H1 (cell line): ENCODE measurements at regions not wholly inside any gene's neighbourhood (a gene's known extent, or its start where the extent isn't known, plus 50 kb on each side); places are given as distances from the start of the nearest gene placed in this dataset.

Source experiments
- CTCF ChIA-PET: fragments of 300-600 bp; sonication (Branson Sonifier 250); formaldehyde crosslinking; loops from one replicate; lab custom pipeline; 2021; ENCODE audit not compliant: partially characterized antibody; lab: Charles Lee
- POLR2A ChIA-PET: fragments of 300-600 bp; sonication (Branson Sonifier 250); formaldehyde crosslinking; loops from one replicate; lab custom pipeline; 2021; ENCODE audit warnings: inconsistent platforms; ENCODE audit not compliant: partially characterized antibody; lab: Charles Lee
- DNase-seq, 2 experiments: peaks; one replicate each; pipeline versions ENCODE4 v3.0.0 to v3.0.0-alpha.2; 2010 to 2022; ENCODE audit warnings: low spot score in 2 of 2, low read depth in 1 of 2, mixed read lengths in 1 of 2
- FAIRE-seq: peaks from 2 replicates; lab custom pipeline; 2011; peaks lifted over from hg19 to GRCh38; lab: Jason Lieb, UNC
- H2AFZ ChIP-seq: 2 replicates; pipeline ENCODE4 v1.8.1; 2012; ENCODE audit warnings: low read length, inconsistent platforms
- H2AK5ac ChIP-seq: 2 replicates; pipeline ENCODE4 v1.6.1; 2013; ENCODE audit warnings: low read depth, low read length
- H2BK120ac ChIP-seq: replicated peaks from 2 replicates; pipeline ENCODE3; 2013; ENCODE audit warnings: low read depth, low read length, inconsistent platforms
- H2BK12ac ChIP-seq: 2 replicates; pipeline ENCODE4 v1.6.1; 2013; ENCODE audit warnings: low read depth, low read length
- H2BK15ac ChIP-seq: 2 replicates; pipeline ENCODE4 v1.6.1; 2013; ENCODE audit warnings: low read length
- H2BK20ac ChIP-seq: 2 replicates; pipeline ENCODE4 v1.6.1; 2013; ENCODE audit warnings: low read length
- H2BK5ac ChIP-seq: 2 replicates; pipeline ENCODE4 v1.6.1; 2013; ENCODE audit warnings: low read depth, low read length
- H3K14ac ChIP-seq: 2 replicates; pipeline ENCODE4 v1.6.1; 2013; ENCODE audit warnings: inconsistent platforms; ENCODE audit not compliant: insufficient read length
- H3K18ac ChIP-seq: 2 replicates; pipeline ENCODE4 v1.6.1; 2013; ENCODE audit warnings: low read length; ENCODE audit errors: extremely low read depth
- H3K23ac ChIP-seq: 2 replicates; pipeline ENCODE4 v1.6.1; 2013; ENCODE audit warnings: inconsistent platforms; ENCODE audit not compliant: insufficient read length
- H3K23me2 ChIP-seq: 2 replicates; pipeline ENCODE4 v1.6.1; 2013; ENCODE audit warnings: low read depth, low read length
- H3K27ac ChIP-seq: 2 replicates; pipeline ENCODE4 v1.6.1; 2011; ENCODE audit warnings: low read depth, low read length, inconsistent platforms
- H3K27me3 ChIP-seq, 4 experiments: replicated peaks in 1 of 4; 1 replicate in 1 of 4; 2 replicates in 3 of 4; pipeline versions ENCODE4 v1.6.1 to v1.8.1; 2011 to 2013; ENCODE audit warnings: low read length in 3 of 4, mild to moderate bottlenecking in 3 of 4, inconsistent platforms in 2 of 4, mixed read lengths in 2 of 4, moderate library complexity in 1 of 4; ENCODE audit not compliant: control insufficient read depth in 3 of 4, insufficient read depth in 3 of 4; ENCODE audit errors: extremely low read depth in 1 of 4
- H3K36me3 ChIP-seq, 4 experiments: 2 replicates each; pipeline versions ENCODE4 v1.6.1 to v1.8.1; 2011 to 2013; ENCODE audit warnings: mild to moderate bottlenecking in 4 of 4, low read length in 3 of 4, moderate library complexity in 2 of 4, control low read depth in 1 of 4, inconsistent platforms in 1 of 4; ENCODE audit not compliant: insufficient read depth in 4 of 4, control insufficient read depth in 2 of 4
- H3K4ac ChIP-seq: replicated peaks from 2 replicates; pipeline ENCODE3; 2013; ENCODE audit warnings: low read length, low read depth, mixed read lengths, inconsistent platforms; ENCODE audit not compliant: insufficient read length
- H3K4me1 ChIP-seq, 4 experiments: replicated peaks in 1 of 4; 1 replicate in 1 of 4; 2 replicates in 3 of 4; pipeline versions ENCODE4 v1.6.1 to v1.8.1; 2011 to 2013; ENCODE audit warnings: low read length in 3 of 4, inconsistent platforms in 2 of 4, mixed read lengths in 1 of 4; ENCODE audit not compliant: insufficient read depth in 4 of 4, control insufficient read depth in 3 of 4
- H3K4me2 ChIP-seq, 2 experiments: 2 replicates each; pipeline versions ENCODE4 v1.6.1 to v1.8.1; 2011 to 2013; ENCODE audit warnings: low read depth in 2 of 2, low read length in 2 of 2, control low read depth in 1 of 2, inconsistent platforms in 1 of 2, mild to moderate bottlenecking in 1 of 2; ENCODE audit not compliant: insufficient read depth in 1 of 2
- H3K4me3 ChIP-seq, 4 experiments: fragments of 200-600, 300-600 bp in 1 of 4; sonication (generic), shearing (Covaris generic), sonication (Bioruptor Twin) in 1 of 4; 2 replicates each; pipeline versions ENCODE4 v1.5.1 to v1.8.1; 2011 to 2016; ENCODE audit warnings: low read length in 4 of 4, low read depth in 3 of 4, control low read depth in 2 of 4, inconsistent platforms in 2 of 4, mild to moderate bottlenecking in 2 of 4, mixed read lengths in 1 of 4, moderate library complexity in 1 of 4; ENCODE audit not compliant: insufficient read depth in 2 of 4; ENCODE audit errors: extremely low read depth in 1 of 4
- H3K56ac ChIP-seq: replicated peaks from 2 replicates; pipeline ENCODE3; 2013; ENCODE audit warnings: low read depth, mild to moderate bottlenecking, mixed read lengths, low read length, inconsistent platforms; ENCODE audit not compliant: insufficient read length
- H3K79me1 ChIP-seq: 2 replicates; pipeline ENCODE4 v1.6.1; 2013; ENCODE audit warnings: low read depth, low read length, control low read depth
- H3K79me2 ChIP-seq, 2 experiments: 2 replicates each; pipeline versions ENCODE4 v1.6.1 to v1.8.1; 2012 to 2013; ENCODE audit warnings: low read length in 2 of 2, mild to moderate bottlenecking in 2 of 2, inconsistent platforms in 1 of 2; ENCODE audit not compliant: insufficient read depth in 2 of 2, control insufficient read depth in 1 of 2
- H3K9ac ChIP-seq, 4 experiments: replicated peaks in 1 of 4; 1 replicate in 1 of 4; 2 replicates in 3 of 4; pipeline versions ENCODE4 v1.6.1 to v1.8.1; 2011 to 2013; ENCODE audit warnings: low read depth in 3 of 4, low read length in 3 of 4, control low read depth in 2 of 4, mild to moderate bottlenecking in 2 of 4, moderate library complexity in 2 of 4, inconsistent platforms in 1 of 4; ENCODE audit errors: extremely low read depth in 1 of 4
- H3K9me3 ChIP-seq, 2 experiments: 2 replicates each; pipeline versions ENCODE4 v1.6.1 to v1.8.1; 2012 to 2013; ENCODE audit warnings: mild to moderate bottlenecking in 2 of 2, moderate library complexity in 2 of 2, control low read depth in 1 of 2, inconsistent platforms in 1 of 2, low read depth in 1 of 2, low read length in 1 of 2, mixed read lengths in 1 of 2; ENCODE audit not compliant: insufficient read depth in 2 of 2
- H4K20me1 ChIP-seq, 2 experiments: replicated peaks in 1 of 2; 2 replicates each; pipeline versions ENCODE3 to v1.8.1; 2011 to 2013; ENCODE audit warnings: inconsistent platforms in 2 of 2, low read length in 2 of 2, mild to moderate bottlenecking in 1 of 2; ENCODE audit not compliant: insufficient read depth in 2 of 2, control insufficient read depth in 1 of 2
- H4K5ac ChIP-seq: 2 replicates; pipeline ENCODE4 v1.6.1; 2013; ENCODE audit warnings: low read length, low read depth, mixed read lengths, inconsistent platforms; ENCODE audit not compliant: insufficient read length
- H4K8ac ChIP-seq: 2 replicates; pipeline ENCODE4 v1.8.0; 2013; ENCODE audit warnings: mild to moderate bottlenecking, moderate library complexity, low read length, inconsistent platforms; ENCODE audit not compliant: insufficient read depth; ENCODE audit errors: extremely low read depth
- H4K91ac ChIP-seq: replicated peaks from 2 replicates; pipeline ENCODE3; 2013; ENCODE audit warnings: low read length, mixed read lengths, inconsistent platforms; ENCODE audit not compliant: insufficient read length
- CEBPB ChIP-seq: IDR thresholded peaks from 2 replicates; pipeline ENCODE4 v1.6.1; 2012; ENCODE audit warnings: low read depth, low read length
- CHD2 ChIP-seq: IDR thresholded peaks from 2 replicates; pipeline ENCODE4 v1.6.1; 2012; ENCODE audit warnings: low read length, improper control_type of control experiment
- CREB1 ChIP-seq: IDR thresholded peaks from 2 replicates; pipeline ENCODE4 v1.6.1; 2012; ENCODE audit warnings: inconsistent platforms
- E2F6 ChIP-seq: IDR thresholded peaks from 2 replicates; pipeline ENCODE4 v1.6.1; 2012; ENCODE audit warnings: inconsistent platforms
- HDAC2 ChIP-seq, 2 experiments: fragments of 300-600 bp in 1 of 2; sonication (generic) in 1 of 2; IDR thresholded peaks; 2 replicates each; pipeline ENCODE4 v1.6.1; 2011 to 2012; ENCODE audit warnings: low read depth in 2 of 2, low read length in 2 of 2, mild to moderate bottlenecking in 2 of 2, moderate library complexity in 2 of 2, borderline replicate concordance in 1 of 2, inconsistent platforms in 1 of 2
- NANOG ChIP-seq: IDR thresholded peaks from 2 replicates; pipeline ENCODE4 v1.6.1; 2011; ENCODE audit warnings: low read length, low read depth, mild to moderate bottlenecking, inconsistent platforms; ENCODE audit not compliant: insufficient read depth, poor library complexity, severe bottlenecking
- RAD21 ChIP-seq, 2 experiments: IDR thresholded peaks in 1 of 2; conservative IDR thresholded peaks in 1 of 2; 2 replicates each; pipeline ENCODE4 v1.6.1; 2011; ENCODE audit warnings: low read depth in 2 of 2, low read length in 2 of 2, improper control_type of control experiment in 1 of 2, inconsistent platforms in 1 of 2, mild to moderate bottlenecking in 1 of 2, moderate library complexity in 1 of 2
- RBBP5 ChIP-seq: IDR thresholded peaks from 2 replicates; pipeline ENCODE4 v1.7.1; 2012; ENCODE audit warnings: low read depth, mild to moderate bottlenecking, inconsistent platforms, low read length, moderate library complexity, borderline replicate concordance
- RNF2 ChIP-seq: fragments of 200-900, 300-1000 bp; sonication (generic); IDR thresholded peaks from 2 replicates; pipeline ENCODE4 v1.7.1; 2016; ENCODE audit warnings: borderline replicate concordance, low read depth, mild to moderate bottlenecking, antibody characterized with exemption, low read length; ENCODE audit not compliant: poor library complexity, severe bottlenecking; ENCODE audit errors: missing control alignments
- SP1 ChIP-seq: IDR thresholded peaks from 2 replicates; pipeline ENCODE4 v1.6.1; 2011; ENCODE audit warnings: low read depth, low read length
- TAF7 ChIP-seq: optimal IDR thresholded peaks from 2 replicates; pipeline ENCODE3; 2011; ENCODE audit warnings: low read depth, mild to moderate bottlenecking, inconsistent platforms, low read length, moderate library complexity, borderline replicate concordance
- WGBS, 2 experiments: shearing (Covaris generic) in 1 of 2; methylation state at CpG; one replicate each; pipeline versions ENCODE4 v1.1.6 to v1.1.7; 2013 to 2015; ENCODE audit warnings: low lambda C conversion rate in 2 of 2, mixed read lengths in 2 of 2, inconsistent platforms in 1 of 2, low coverage in 1 of 2, missing lambda C conversion rate in 1 of 2; ENCODE audit not compliant: insufficient replicate concordance in 2 of 2, insufficient coverage in 1 of 2, insufficient read length in 1 of 2; ENCODE audit errors: extremely low coverage in 1 of 2, missing lambda C conversion rate in 1 of 2; 5-methylcytosine and 5-hydroxymethylcytosine counted together
- TF ChIP-seq, protein P1 (sequence below): IDR thresholded peaks from 2 replicates; pipeline ENCODE4 v1.6.1; 2011; ENCODE audit warnings: low read length, improper control_type of control experiment

- 83% methylated on average over 2 of the region's 2 CpGs; no CpG with 5 or more reads in 1 of the 2 experiments for WGBS, 2 experiments
- H2BK12ac ChIP-seq = no peak overlapping the region
- no peak overlapping the region for H3K14ac ChIP-seq
- POLR2A ChIA-PET = interaction anchor here (0.6 kb wide), 1 partner anchor 14 kb away, joined by 3 read pairs; no protein-coding TSS in a partner anchor
- FAIRE-seq (no peak), DNase-seq (no peak)
- H3K36me3 ChIP-seq = no peaks in the 10 kb centered on the region
- CTCF ChIA-PET = no interaction called here
- no peaks in the 10 kb centered on the region for H3K27me3 ChIP-seq
- no peaks in the 10 kb centered on the region for H4K20me1 ChIP-seq
- no peak overlapping the region for H3K4me2 ChIP-seq
- H2BK15ac ChIP-seq = no peak overlapping the region
- H3K79me2 ChIP-seq = no peaks in the 10 kb centered on the region
- H3K9me3 ChIP-seq = peaks cover 3 to 4% of the 10 kb centered on the region in 2 experiments; a peak in 2 of 4 replicates
- no peak overlapping the region for H4K8ac ChIP-seq
- no peak overlapping the region for H3K4me3 ChIP-seq
- H4K91ac ChIP-seq = no peak overlapping the region
- H3K4ac ChIP-seq = no peak overlapping the region
- no peak overlapping the region for H3K9ac ChIP-seq
- H2BK120ac ChIP-seq = no peak overlapping the region
- H3K4me1 ChIP-seq = no peaks in the 10 kb centered on the region
- H3K79me1 ChIP-seq = no peaks in the 10 kb centered on the region
- H2AFZ ChIP-seq = no peak overlapping the region
- H3K27ac ChIP-seq = no peak overlapping the region
- no peak overlapping the region for H3K18ac ChIP-seq
- H2BK20ac ChIP-seq = no peak overlapping the region
- H3K23me2 ChIP-seq = no peaks in the 10 kb centered on the region
- no peak overlapping the region for H2AK5ac ChIP-seq
- no peak overlapping the region for H4K5ac ChIP-seq
- no peak overlapping the region for H3K23ac ChIP-seq
- no peak overlapping the region for H3K56ac ChIP-seq
- H2BK5ac ChIP-seq = no peak overlapping the region
- TF ChIP-seq RBBP5 (no peak), TAF7 (no peak), CEBPB (no peak), CHD2 (no peak), SP1 (no peak), RNF2 (no peak), RAD21 (IDR thresholded peaks at IDR 0.05 in 1 of 2, conservative IDR thresholded peaks at IDR 0.05 in 1 of 2; ENCODE audit: low read depth in 2 of 2, low read length in 2 of 2) (no peak), HDAC2 (IDR thresholded peaks at IDR 0.05; ENCODE audit: borderline replicate concordance in 1 of 2, low read depth in 2 of 2, low read length in 2 of 2) (no peak), E2F6 (no peak), CREB1 (no peak), NANOG (no peak)
- TF ChIP-seq, protein P1, sequence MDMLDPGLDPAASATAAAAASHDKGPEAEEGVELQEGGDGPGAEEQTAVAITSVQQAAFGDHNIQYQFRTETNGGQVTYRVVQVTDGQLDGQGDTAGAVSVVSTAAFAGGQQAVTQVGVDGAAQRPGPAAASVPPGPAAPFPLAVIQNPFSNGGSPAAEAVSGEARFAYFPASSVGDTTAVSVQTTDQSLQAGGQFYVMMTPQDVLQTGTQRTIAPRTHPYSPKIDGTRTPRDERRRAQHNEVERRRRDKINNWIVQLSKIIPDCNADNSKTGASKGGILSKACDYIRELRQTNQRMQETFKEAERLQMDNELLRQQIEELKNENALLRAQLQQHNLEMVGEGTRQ = no peak
Measured at GRCh38 chr13:40409278-40409677, 257.2 kb downstream of the FOXO1 start.
